ENCODE measurements at regions not wholly inside any gene's neighbourhood (a gene's known extent, or its start where the extent isn't known, plus 50 kb on each side); places are given as distances from the start of the nearest gene placed in this dataset.

- no peaks in the 10 kb centered on the region for H3K4me1 ChIP-seq (ENCODE audit: control insufficient read depth, insufficient read depth, low read length)
- DNase-seq (no peak), ATAC-seq (ENCODE audit: low read depth) (no peak)
- H3K9ac ChIP-seq (ENCODE audit: low read depth, low read length): no peak overlapping the region
- H3K56ac ChIP-seq (ENCODE audit: extremely low read depth, insufficient read depth, low read length): no peak overlapping the region
- no peak overlapping the region for H2BK5ac ChIP-seq (ENCODE audit: low read depth, low read length, poor library complexity, severe bottlenecking)
- H3K9me1 ChIP-seq (ENCODE audit: insufficient read depth, low read length): no peaks in the 10 kb centered on the region
- intact Hi-C loops (cut with micrococcal nuclease): no loop called here
- no peaks in the 10 kb centered on the region for H4K20me1 ChIP-seq (ENCODE audit: insufficient read depth, low read length)
- H3K4ac ChIP-seq (ENCODE audit: low read depth, low read length): no peak overlapping the region
- no peaks in the 10 kb centered on the region for H3K36me3 ChIP-seq (ENCODE audit: control insufficient read depth, insufficient read depth, low read length)
- dilution Hi-C loops (cut with HindIII; ENCODE audit: low sequenced_read_pairs, unreplicated experiment): no loop called here
- H3K79me1 ChIP-seq (ENCODE audit: low read depth in 1 of 2, low read length in 2 of 2): no peaks in the 10 kb centered on the region
- H2AK9ac ChIP-seq (replicated peaks; ENCODE audit: low read depth, low read length, poor library complexity): no peak overlapping the region
- H3K27ac ChIP-seq (ENCODE audit: insufficient read depth, low read length): no peak overlapping the region
- in situ Hi-C loops (cut with MboI; ENCODE audit: low sequenced_read_pairs): no loop called here
- ChIA-PET POLR2A (ENCODE audit: unreplicated experiment) (no interaction called here), CTCF (no interaction called here)
- no peak overlapping the region for H2BK20ac ChIP-seq (ENCODE audit: low read depth, low read length)
- H3K4me3 ChIP-seq (ENCODE audit: insufficient read depth, low read depth, low read length): no peak overlapping the region
- no TSS peak for BruUV-seq (replicated peaks)
- no peak overlapping the region for H2BK15ac ChIP-seq (ENCODE audit: low read depth, low read length)
- H2BK120ac ChIP-seq (ENCODE audit: low read depth, low read length): no peak overlapping the region
- peaks cover 12% of the 10 kb centered on the region; the same call in 1 of the 2 replicates for H3K9me3 ChIP-seq (ENCODE audit: control insufficient read depth, insufficient read depth, low read length)
- H4K5ac ChIP-seq (ENCODE audit: low read depth, low read length): no peak overlapping the region
- no peak overlapping the region for H3K14ac ChIP-seq (replicated peaks; ENCODE audit: low read depth, low read length)
- no peak overlapping the region for H3K4me2 ChIP-seq (ENCODE audit: low read depth, low read length)
- no peaks in the 10 kb centered on the region for H3K27me3 ChIP-seq (ENCODE audit: control insufficient read depth, insufficient read depth, low read length)
- no peak overlapping the region for H2AFZ ChIP-seq (replicated peaks; ENCODE audit: low read length, poor library complexity)
- H4K8ac ChIP-seq (ENCODE audit: low read depth in 2 of 2, low read length in 2 of 2): no peak overlapping the region
- H3K18ac ChIP-seq (ENCODE audit: low read depth, low read length): no peak overlapping the region
- WGBS, 2 experiments (ENCODE audit: extremely low coverage in 2 of 2, insufficient read length in 1 of 2): no CpG with 5 or more reads among the region's 4 CpGs
- H4K91ac ChIP-seq (ENCODE audit: insufficient read depth, low read depth, low read length): no peak overlapping the region
- H3K23ac ChIP-seq (ENCODE audit: low read depth, low read length): no peak overlapping the region
- TF ChIP-seq MAZ (IDR thresholded peaks at IDR 0.05; ENCODE audit: borderline replicate concordance, low read depth, low read length): no peak
- no peak for TF ChIP-seq FOS (IDR thresholded peaks at IDR 0.05; ENCODE audit: low read depth, low read length)
- no peak for TF ChIP-seq RCOR1 (IDR thresholded peaks at IDR 0.05; ENCODE audit: insufficient replicate concordance, low read length)
- TF ChIP-seq NFE2L2 (IDR thresholded peaks at IDR 0.05; ENCODE audit: low read depth, low read length): no peak
- TF ChIP-seq CEBPB (IDR thresholded peaks at IDR 0.05; ENCODE audit: low read depth, low read length): no peak
- TF ChIP-seq RAD21 (IDR thresholded peaks at IDR 0.05; ENCODE audit: low read length): no peak
- no peak for TF ChIP-seq SMC3 (IDR thresholded peaks at IDR 0.05; ENCODE audit: low read depth, low read length)
- TF ChIP-seq CTCF (conservative IDR thresholded peaks at IDR 0.05; ENCODE audit: low read depth, low read length): no peak
- no peak for TF ChIP-seq BHLHE40 (IDR thresholded peaks at IDR 0.05; ENCODE audit: low read depth, low read length)
- no peak for TF ChIP-seq POLR2A (IDR thresholded peaks at IDR 0.05; ENCODE audit: low read depth, low read length)
- no peak for TF ChIP-seq CHD1 (IDR thresholded peaks at IDR 0.05; ENCODE audit: low read depth, low read length)
- no peak for TF ChIP-seq MAFK (IDR thresholded peaks at IDR 0.05; ENCODE audit: low read depth, low read length)
- no peak for TF ChIP-seq MXI1 (IDR thresholded peaks at IDR 0.05; ENCODE audit: borderline replicate concordance, low read depth, low read length)
- TF ChIP-seq USF2 (IDR thresholded peaks at IDR 0.05; ENCODE audit: low read depth, low read length): no peak
- TF ChIP-seq, protein P1, sequence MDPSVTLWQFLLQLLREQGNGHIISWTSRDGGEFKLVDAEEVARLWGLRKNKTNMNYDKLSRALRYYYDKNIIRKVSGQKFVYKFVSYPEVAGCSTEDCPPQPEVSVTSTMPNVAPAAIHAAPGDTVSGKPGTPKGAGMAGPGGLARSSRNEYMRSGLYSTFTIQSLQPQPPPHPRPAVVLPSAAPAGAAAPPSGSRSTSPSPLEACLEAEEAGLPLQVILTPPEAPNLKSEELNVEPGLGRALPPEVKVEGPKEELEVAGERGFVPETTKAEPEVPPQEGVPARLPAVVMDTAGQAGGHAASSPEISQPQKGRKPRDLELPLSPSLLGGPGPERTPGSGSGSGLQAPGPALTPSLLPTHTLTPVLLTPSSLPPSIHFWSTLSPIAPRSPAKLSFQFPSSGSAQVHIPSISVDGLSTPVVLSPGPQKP (IDR thresholded peaks at IDR 0.05; ENCODE audit: borderline replicate concordance, low read depth, low read length): no peak
- TF ChIP-seq RFX5 (IDR thresholded peaks at IDR 0.05; ENCODE audit: low read depth, low read length): no peak
- no peak overlapping the region for H2AK5ac ChIP-seq (ENCODE audit: low read depth, low read length)
These were observed 202.4 kb downstream of the BARX2 start for GRCh38 chr11:129578006-129578405.

Data from IMR-90 (cell line).